GM18951 (cell line): ENCODE measurements at regions not wholly inside any gene's neighbourhood (a gene's known extent, or its start where the extent isn't known, plus 50 kb on each side); places are given as distances from the start of the nearest gene placed in this dataset.

ENCODE experiments used
- POLR2A ChIP-seq: IDR thresholded peaks from 4 replicates; pipeline ENCODE4 v1.6.1; 2011; ENCODE audit warnings: mild to moderate bottlenecking; ENCODE audit not compliant: insufficient read length, insufficient read depth; ENCODE audit errors: extremely low read depth
- in situ Hi-C: fragments of 300-500 bp; cut with MboI; formaldehyde crosslinking; loops from one replicate; pipeline ENCODE4 v1.12.0; 2022; ENCODE audit warnings: low sequenced_read_pairs, mixed read lengths, inconsistent platforms; ENCODE audit not compliant: unreplicated experiment

GRCh38 chr5:68432682-68433081 lies 217.1 kb downstream of the PIK3R1 start:
- in situ Hi-C loops, result no loop called here
- no peak for TF ChIP-seq POLR2A

- TF ChIP-seq POLR2A, result no peak
- in situ Hi-C loops, result no loop called here
Observed at GRCh38 chr5:68433526-68433922, 218.0 kb downstream of the PIK3R1 start.

- in situ Hi-C loops, result no loop called here
- peak; percentile 29 for TF ChIP-seq POLR2A
Observed at GRCh38 chr5:68433923-68434879, 218.6 kb downstream of the PIK3R1 start.

- in situ Hi-C loops, result no loop called here
- no peak for TF ChIP-seq POLR2A
Observed at GRCh38 chr5:68435611-68436010, 220.1 kb downstream of the PIK3R1 start.

- in situ Hi-C loops, result no loop called here
- no peak for TF ChIP-seq POLR2A
Observed at GRCh38 chr5:68436686-68437520, 221.3 kb downstream of the PIK3R1 start.

GRCh38 chr5:68438876-68439275 lies 223.3 kb downstream of the PIK3R1 start:
- no peak for TF ChIP-seq POLR2A
- in situ Hi-C loops, result no loop called here

- in situ Hi-C loops, result no loop called here
- no peak for TF ChIP-seq POLR2A
Observed at GRCh38 chr5:68440245-68440644, 224.7 kb downstream of the PIK3R1 start.

- in situ Hi-C loops, result no loop called here
- TF ChIP-seq POLR2A, result no peak
Observed at GRCh38 chr5:68440651-68441050, 225.1 kb downstream of the PIK3R1 start.

GRCh38 chr5:68441309-68442073 lies 225.9 kb downstream of the PIK3R1 start:
- in situ Hi-C loops, result no loop called here

GRCh38 chr5:68443091-68443490 lies 227.5 kb downstream of the PIK3R1 start:
- TF ChIP-seq POLR2A, result no peak
- in situ Hi-C loops, result no loop called here

More at GRCh38 chr5:68441309-68442073, 225.9 kb downstream of the PIK3R1 start:
- no peak for TF ChIP-seq POLR2A

- in situ Hi-C loops, result no loop called here
- no peak for TF ChIP-seq POLR2A
Observed at GRCh38 chr5:68444048-68444447, 228.5 kb downstream of the PIK3R1 start.

GRCh38 chr5:68444833-68445232 lies 229.3 kb downstream of the PIK3R1 start:
- in situ Hi-C loops, result no loop called here
- TF ChIP-seq POLR2A, result no peak
